ENCODE measurements at regions not wholly inside any gene's neighbourhood (a gene's known extent, or its start where the extent isn't known, plus 50 kb on each side); places are given as distances from the start of the nearest gene placed in this dataset.

DNA sequence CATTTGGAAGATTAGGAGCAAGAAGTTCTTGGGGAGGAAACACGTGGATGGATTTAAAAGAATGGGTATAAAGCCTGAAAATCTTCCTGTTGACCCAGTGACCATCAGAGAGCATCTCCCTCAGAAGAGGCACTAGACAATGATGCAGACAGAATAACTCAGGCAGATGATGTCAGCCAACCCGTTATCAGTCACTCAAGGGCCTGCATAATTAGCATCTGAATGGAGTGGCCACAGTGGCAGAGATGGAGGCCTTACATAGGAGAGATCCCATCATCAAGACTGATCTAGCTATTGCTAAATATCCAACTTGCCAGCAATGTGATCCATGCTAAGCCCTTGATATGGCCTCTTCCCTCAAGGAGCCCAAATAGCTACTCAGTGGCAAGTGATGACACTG lies 70.7 kb upstream of the CD82 start:
- Histone ChIP-seq H3K27ac (no peak overlapping the region), H3K4me3 (ENCODE audit: low read depth, low read length) (no peak overlapping the region), H3K36me3 (replicated peaks) (no peaks in the 10 kb centered on the region), H3K27me3 (replicated peaks) (no peaks in the 10 kb centered on the region)
- no peak for DNase-seq
- in situ Hi-C loops (cut with HindIII; ENCODE audit: low pct_ligation_motif_present, low sequenced_read_pairs) = no loop called here
- TF ChIP-seq, protein P1, sequence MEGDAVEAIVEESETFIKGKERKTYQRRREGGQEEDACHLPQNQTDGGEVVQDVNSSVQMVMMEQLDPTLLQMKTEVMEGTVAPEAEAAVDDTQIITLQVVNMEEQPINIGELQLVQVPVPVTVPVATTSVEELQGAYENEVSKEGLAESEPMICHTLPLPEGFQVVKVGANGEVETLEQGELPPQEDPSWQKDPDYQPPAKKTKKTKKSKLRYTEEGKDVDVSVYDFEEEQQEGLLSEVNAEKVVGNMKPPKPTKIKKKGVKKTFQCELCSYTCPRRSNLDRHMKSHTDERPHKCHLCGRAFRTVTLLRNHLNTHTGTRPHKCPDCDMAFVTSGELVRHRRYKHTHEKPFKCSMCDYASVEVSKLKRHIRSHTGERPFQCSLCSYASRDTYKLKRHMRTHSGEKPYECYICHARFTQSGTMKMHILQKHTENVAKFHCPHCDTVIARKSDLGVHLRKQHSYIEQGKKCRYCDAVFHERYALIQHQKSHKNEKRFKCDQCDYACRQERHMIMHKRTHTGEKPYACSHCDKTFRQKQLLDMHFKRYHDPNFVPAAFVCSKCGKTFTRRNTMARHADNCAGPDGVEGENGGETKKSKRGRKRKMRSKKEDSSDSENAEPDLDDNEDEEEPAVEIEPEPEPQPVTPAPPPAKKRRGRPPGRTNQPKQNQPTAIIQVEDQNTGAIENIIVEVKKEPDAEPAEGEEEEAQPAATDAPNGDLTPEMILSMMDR (IDR thresholded peaks at IDR 0.05; ENCODE audit: low read depth, low read length, missing control alignments) = no peak

DNA sequence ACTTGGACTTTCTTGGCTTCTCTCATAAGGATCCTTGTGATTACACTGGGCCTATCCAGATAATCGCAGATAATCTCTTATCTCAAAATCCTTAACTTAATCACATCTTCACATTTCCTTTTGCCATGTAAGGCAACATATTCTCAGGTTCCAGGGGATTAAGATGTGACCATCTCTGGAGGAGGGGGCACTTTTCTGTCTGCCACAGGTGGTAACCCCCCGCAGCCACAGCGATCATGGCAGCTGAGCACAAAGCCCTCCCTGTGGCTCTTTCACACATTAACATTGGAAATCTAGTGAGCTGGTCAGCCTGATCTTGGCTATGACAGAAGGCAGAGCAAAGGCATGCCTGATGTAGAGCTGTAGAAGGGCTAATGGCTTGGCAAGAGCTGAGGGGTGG lies 69.1 kb upstream of the CD82 start:
- no peak for DNase-seq
- H3K36me3 ChIP-seq (replicated peaks) = no peaks in the 10 kb centered on the region
- no peaks in the 10 kb centered on the region for H3K27me3 ChIP-seq (replicated peaks)
- in situ Hi-C loops (cut with HindIII; ENCODE audit: low pct_ligation_motif_present, low sequenced_read_pairs) = no loop called here
- TF ChIP-seq, protein P1 (IDR thresholded peaks at IDR 0.05; ENCODE audit: low read depth, low read length, missing control alignments) = no peak
- no peak overlapping the region for H3K4me3 ChIP-seq (ENCODE audit: low read depth, low read length)
- no peak overlapping the region for H3K27ac ChIP-seq

DNA sequence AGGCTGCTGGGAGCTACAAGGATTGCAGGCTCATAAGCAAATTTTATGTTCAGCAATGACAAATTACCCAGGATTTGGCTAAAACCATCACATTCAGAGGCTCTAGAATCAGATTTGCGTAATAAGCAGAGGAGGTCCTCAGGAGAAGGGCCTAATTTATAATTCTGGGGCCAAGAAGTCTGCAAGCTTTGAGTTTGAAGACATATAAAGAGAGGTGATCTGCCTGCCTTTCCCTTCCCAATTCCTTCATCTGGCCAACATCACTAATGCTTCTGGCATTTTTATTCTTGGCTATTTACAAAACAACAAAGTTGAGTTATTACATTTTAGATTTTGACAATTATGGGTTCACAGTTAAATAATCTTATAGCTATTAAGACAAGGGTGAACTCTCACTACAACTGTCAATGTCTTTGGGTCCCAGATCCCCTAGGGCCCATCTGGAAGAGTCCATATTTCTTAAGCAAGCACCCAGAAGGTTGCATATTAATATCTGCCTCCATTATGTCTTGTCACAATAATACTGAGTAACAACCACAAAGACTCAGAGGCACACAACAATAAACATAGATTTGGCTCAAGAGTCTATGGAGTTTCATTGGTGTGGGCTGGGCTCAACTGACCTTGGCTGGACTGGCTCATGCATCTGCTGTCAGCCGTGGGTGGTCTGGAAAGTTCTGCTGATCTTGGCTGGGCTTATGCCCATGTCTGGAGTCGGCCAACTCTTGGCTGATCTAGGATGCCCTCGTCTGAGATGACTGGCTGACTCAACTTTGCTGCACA lies 67.2 kb upstream of the CD82 start:
- no peak for DNase-seq
- H3K36me3 ChIP-seq (replicated peaks) = no peaks in the 10 kb centered on the region
- in situ Hi-C loops (cut with HindIII; ENCODE audit: low pct_ligation_motif_present, low sequenced_read_pairs) = no loop called here
- TF ChIP-seq, protein P1 (IDR thresholded peaks at IDR 0.05; ENCODE audit: low read depth, low read length, missing control alignments) = no peak
- H3K4me3 ChIP-seq (ENCODE audit: low read depth, low read length) = no peak overlapping the region
- H3K27me3 ChIP-seq (replicated peaks) = no peaks in the 10 kb centered on the region
- H3K27ac ChIP-seq = no peak overlapping the region

DNA sequence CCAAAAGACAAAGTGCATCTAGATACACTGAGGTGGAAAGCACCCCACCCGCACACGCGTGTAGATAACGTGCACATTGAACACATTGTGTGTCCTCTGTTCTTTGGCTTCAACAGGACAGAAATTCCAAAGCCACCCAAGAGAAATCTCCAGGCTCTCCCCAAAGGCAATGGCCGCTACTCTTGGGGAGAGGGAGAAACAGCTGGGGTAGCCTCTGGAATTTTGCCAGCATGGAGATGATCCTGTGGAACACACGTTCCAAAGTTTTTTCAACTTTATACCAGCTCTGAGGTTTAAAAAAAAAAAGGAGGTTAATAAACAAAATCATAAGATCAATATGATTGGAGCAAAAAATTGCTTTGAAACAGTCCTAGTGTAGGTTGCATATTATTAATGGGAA lies 63.0 kb upstream of the CD82 start:
- DNase-seq = no peak
- Histone ChIP-seq H3K36me3 (replicated peaks) (no peaks in the 10 kb centered on the region), H3K4me3 (ENCODE audit: low read depth, low read length) (no peak overlapping the region), H3K27me3 (replicated peaks) (no peaks in the 10 kb centered on the region), H3K27ac (no peak overlapping the region)
- TF ChIP-seq, protein P1 (IDR thresholded peaks at IDR 0.05; ENCODE audit: low read depth, low read length, missing control alignments) = no peak
- in situ Hi-C loops (cut with HindIII; ENCODE audit: low pct_ligation_motif_present, low sequenced_read_pairs) = no loop called here

DNA sequence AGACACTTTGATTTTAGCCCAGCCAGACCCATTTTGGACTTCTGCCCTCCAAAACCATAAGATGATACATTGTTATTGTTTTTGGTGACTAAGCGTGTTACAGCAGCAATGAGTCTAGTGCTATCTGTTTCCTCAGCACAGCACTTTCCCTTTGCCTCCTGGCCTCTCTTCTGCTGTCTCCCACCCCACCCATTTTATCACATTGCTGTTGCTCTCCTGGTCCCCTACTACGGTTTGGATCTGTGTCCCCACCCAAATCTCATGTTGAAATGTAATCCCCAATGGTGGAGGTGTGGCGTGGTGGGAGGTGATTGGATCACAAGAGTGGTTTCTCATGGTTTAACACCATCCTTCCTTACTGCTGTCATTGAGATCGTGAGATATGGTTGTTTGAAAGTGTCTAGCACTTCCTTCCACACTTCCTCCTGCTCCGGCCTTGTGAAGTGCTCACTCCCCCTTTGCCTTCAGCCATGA lies 59.8 kb upstream of the CD82 start:
- TF ChIP-seq, protein P1 (IDR thresholded peaks at IDR 0.05; ENCODE audit: low read depth, low read length, missing control alignments) = no peak
- H3K27me3 ChIP-seq (replicated peaks) = no peaks in the 10 kb centered on the region
- no peak overlapping the region for H3K27ac ChIP-seq
- in situ Hi-C loops (cut with HindIII; ENCODE audit: low pct_ligation_motif_present, low sequenced_read_pairs) = no loop called here
- DNase-seq = peak; percentile 81
- no peak overlapping the region for H3K4me3 ChIP-seq (ENCODE audit: low read depth, low read length)
- no peaks in the 10 kb centered on the region for H3K36me3 ChIP-seq (replicated peaks)
